ENCODE measurements at regions not wholly inside any gene's neighbourhood (a gene's known extent, or its start where the extent isn't known, plus 50 kb on each side); places are given as distances from the start of the nearest gene placed in this dataset.

DNA sequence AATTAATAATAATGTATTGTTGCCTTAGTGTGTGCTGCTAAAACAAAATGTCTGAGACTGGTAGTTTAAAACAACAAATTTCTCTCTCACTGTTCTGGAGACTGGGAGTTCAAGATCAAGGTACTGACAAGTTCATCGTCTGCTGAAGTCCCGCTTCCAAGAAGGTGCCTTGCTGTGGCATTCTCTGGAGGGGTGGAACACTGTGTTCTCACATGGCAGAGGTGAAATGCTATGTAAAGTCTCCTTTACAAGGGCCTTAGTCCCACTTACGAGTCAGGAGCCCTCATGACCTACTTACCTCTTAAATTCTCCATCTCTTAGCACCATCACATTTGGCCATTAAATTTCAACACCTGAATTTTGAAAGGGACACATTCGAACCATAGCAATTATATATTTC lies 299.2 kb upstream of the RBMS1 start:
- TF ChIP-seq POLR2AphosphoS5 (IDR thresholded peaks at IDR 0.05; ENCODE audit: low read depth, low read length) (no peak), TCF7L2 (IDR thresholded peaks at IDR 0.05; ENCODE audit: low read depth, low read length) (no peak), SIN3A (IDR thresholded peaks at IDR 0.05; ENCODE audit: borderline replicate concordance, insufficient read depth, low read depth, low read length) (no peak)
- TF ChIP-seq, protein P1, sequence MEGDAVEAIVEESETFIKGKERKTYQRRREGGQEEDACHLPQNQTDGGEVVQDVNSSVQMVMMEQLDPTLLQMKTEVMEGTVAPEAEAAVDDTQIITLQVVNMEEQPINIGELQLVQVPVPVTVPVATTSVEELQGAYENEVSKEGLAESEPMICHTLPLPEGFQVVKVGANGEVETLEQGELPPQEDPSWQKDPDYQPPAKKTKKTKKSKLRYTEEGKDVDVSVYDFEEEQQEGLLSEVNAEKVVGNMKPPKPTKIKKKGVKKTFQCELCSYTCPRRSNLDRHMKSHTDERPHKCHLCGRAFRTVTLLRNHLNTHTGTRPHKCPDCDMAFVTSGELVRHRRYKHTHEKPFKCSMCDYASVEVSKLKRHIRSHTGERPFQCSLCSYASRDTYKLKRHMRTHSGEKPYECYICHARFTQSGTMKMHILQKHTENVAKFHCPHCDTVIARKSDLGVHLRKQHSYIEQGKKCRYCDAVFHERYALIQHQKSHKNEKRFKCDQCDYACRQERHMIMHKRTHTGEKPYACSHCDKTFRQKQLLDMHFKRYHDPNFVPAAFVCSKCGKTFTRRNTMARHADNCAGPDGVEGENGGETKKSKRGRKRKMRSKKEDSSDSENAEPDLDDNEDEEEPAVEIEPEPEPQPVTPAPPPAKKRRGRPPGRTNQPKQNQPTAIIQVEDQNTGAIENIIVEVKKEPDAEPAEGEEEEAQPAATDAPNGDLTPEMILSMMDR (IDR thresholded peaks at IDR 0.05), result no peak
- TF ChIP-seq, protein P2, sequence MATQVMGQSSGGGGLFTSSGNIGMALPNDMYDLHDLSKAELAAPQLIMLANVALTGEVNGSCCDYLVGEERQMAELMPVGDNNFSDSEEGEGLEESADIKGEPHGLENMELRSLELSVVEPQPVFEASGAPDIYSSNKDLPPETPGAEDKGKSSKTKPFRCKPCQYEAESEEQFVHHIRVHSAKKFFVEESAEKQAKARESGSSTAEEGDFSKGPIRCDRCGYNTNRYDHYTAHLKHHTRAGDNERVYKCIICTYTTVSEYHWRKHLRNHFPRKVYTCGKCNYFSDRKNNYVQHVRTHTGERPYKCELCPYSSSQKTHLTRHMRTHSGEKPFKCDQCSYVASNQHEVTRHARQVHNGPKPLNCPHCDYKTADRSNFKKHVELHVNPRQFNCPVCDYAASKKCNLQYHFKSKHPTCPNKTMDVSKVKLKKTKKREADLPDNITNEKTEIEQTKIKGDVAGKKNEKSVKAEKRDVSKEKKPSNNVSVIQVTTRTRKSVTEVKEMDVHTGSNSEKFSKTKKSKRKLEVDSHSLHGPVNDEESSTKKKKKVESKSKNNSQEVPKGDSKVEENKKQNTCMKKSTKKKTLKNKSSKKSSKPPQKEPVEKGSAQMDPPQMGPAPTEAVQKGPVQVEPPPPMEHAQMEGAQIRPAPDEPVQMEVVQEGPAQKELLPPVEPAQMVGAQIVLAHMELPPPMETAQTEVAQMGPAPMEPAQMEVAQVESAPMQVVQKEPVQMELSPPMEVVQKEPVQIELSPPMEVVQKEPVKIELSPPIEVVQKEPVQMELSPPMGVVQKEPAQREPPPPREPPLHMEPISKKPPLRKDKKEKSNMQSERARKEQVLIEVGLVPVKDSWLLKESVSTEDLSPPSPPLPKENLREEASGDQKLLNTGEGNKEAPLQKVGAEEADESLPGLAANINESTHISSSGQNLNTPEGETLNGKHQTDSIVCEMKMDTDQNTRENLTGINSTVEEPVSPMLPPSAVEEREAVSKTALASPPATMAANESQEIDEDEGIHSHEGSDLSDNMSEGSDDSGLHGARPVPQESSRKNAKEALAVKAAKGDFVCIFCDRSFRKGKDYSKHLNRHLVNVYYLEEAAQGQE (IDR thresholded peaks at IDR 0.05; ENCODE audit: insufficient read depth in 1 of 2, low read depth in 2 of 2, low read length in 1 of 2), result no peak
- DNase-seq (ENCODE audit: low read depth, low spot score) (no peak), ATAC-seq (no peak)
- H3K4me3 ChIP-seq (ENCODE audit: low read depth in 2 of 2, low read length in 2 of 2), result no peak overlapping the region
- H3K4me1 ChIP-seq (ENCODE audit: control insufficient read depth, insufficient read depth, low read length), result no peaks in the 10 kb centered on the region
- no peaks in the 10 kb centered on the region for H3K36me3 ChIP-seq (ENCODE audit: control insufficient read depth, insufficient read depth, low read length)
- in situ Hi-C loops (cut with HindIII; ENCODE audit: low pct_unique_long_range_greater_than_20kb, low sequenced_read_pairs) (no loop called here), intact Hi-C loops (cut with micrococcal nuclease; ENCODE audit: unreplicated experiment) (no loop called here)
- H3K27ac ChIP-seq (ENCODE audit: low read length), result no peak overlapping the region
- no TSS peak for BruUV-seq (replicated peaks)
- ChIA-PET POLR2A (no interaction called here), CTCF (no interaction called here)
- H3K27me3 ChIP-seq (ENCODE audit: control insufficient read depth, insufficient read depth, low read length), result peaks cover 2% of the 10 kb centered on the region; the same call in 1 of the 2 replicates
- no peaks in the 10 kb centered on the region for H3K9me3 ChIP-seq (ENCODE audit: control insufficient read depth, insufficient read depth, low read depth, low read length)

DNA sequence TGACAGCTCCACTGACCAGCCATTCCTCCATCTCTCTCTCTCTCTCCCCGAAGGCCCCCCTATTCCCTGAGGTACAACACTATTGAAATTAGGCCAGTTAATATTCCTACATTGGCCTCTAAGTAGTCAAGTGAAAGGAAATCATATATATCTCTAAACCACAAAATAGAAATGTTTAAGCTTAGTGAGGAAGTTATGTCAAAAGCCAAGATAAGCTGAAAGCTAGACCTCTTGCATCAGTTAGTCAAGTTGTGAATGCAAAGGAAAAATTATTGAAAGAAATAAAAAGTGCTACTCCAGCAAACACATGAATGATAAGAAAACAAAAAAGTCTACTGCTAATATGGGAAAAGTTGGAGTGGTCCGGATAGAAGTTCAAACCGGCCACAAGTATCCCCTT lies 301.3 kb upstream of the RBMS1 start:
- TF ChIP-seq TCF7L2 (IDR thresholded peaks at IDR 0.05; ENCODE audit: low read depth, low read length) (no peak), SIN3A (IDR thresholded peaks at IDR 0.05; ENCODE audit: borderline replicate concordance, insufficient read depth, low read depth, low read length) (no peak), POLR2AphosphoS5 (IDR thresholded peaks at IDR 0.05; ENCODE audit: low read depth, low read length) (no peak)
- TF ChIP-seq, protein P1 (IDR thresholded peaks at IDR 0.05), result no peak
- TF ChIP-seq, protein P2 (IDR thresholded peaks at IDR 0.05; ENCODE audit: insufficient read depth in 1 of 2, low read depth in 2 of 2, low read length in 1 of 2), result no peak
- Histone ChIP-seq H3K27me3 (ENCODE audit: control insufficient read depth, insufficient read depth, low read length) (peaks cover 2% of the 10 kb centered on the region; the same call in 1 of the 2 replicates), H3K27ac (ENCODE audit: low read length) (no peak overlapping the region), H3K36me3 (ENCODE audit: control insufficient read depth, insufficient read depth, low read length) (no peaks in the 10 kb centered on the region), H3K9me3 (ENCODE audit: control insufficient read depth, insufficient read depth, low read depth, low read length) (no peaks in the 10 kb centered on the region), H3K4me1 (ENCODE audit: control insufficient read depth, insufficient read depth, low read length) (no peaks in the 10 kb centered on the region), H3K4me3 (ENCODE audit: low read depth in 2 of 2, low read length in 2 of 2) (no peak overlapping the region)
- BruUV-seq (replicated peaks), result no TSS peak
- ChIA-PET POLR2A (interaction anchor here (0.6 kb wide), 1 partner anchor 56 kb away, joined by 3 read pairs; no protein-coding TSS in a partner anchor), CTCF (no interaction called here)
- ATAC-seq (no peak), DNase-seq (ENCODE audit: low read depth, low spot score) (no peak)
- in situ Hi-C loops (cut with HindIII; ENCODE audit: low pct_unique_long_range_greater_than_20kb, low sequenced_read_pairs), result no loop called here
- intact Hi-C loops (cut with micrococcal nuclease; ENCODE audit: unreplicated experiment), result no loop called here

Measured in Panc1 (cell line).